H9 (cell line): ENCODE measurements at regions not wholly inside any gene's neighbourhood (a gene's known extent, or its start where the extent isn't known, plus 50 kb on each side); places are given as distances from the start of the nearest gene placed in this dataset.

Experiments used
- DNase-seq: peaks from one replicate; pipeline ENCODE4 v3.0.0-alpha.2; 2017
- H2AFZ ChIP-seq: one replicate; pipeline ENCODE4 v1.6.1; 2013; ENCODE audit warnings: mild to moderate bottlenecking, low read length, control low read depth, moderate library complexity
- H2AK5ac ChIP-seq: 2 replicates; pipeline ENCODE4 v1.6.1; 2013; ENCODE audit warnings: low read length, control low read depth, mixed read lengths; ENCODE audit not compliant: insufficient read length
- H2BK120ac ChIP-seq: one replicate; pipeline ENCODE4 v1.6.1; 2013; ENCODE audit warnings: low read depth, mild to moderate bottlenecking, low read length, control low read depth, inconsistent platforms; ENCODE audit not compliant: poor library complexity, severe bottlenecking
- H2BK12ac ChIP-seq: 2 replicates; pipeline ENCODE4 v1.6.1; 2013; ENCODE audit warnings: low read length, control low read depth, mixed read lengths, low read depth; ENCODE audit not compliant: insufficient read length
- H2BK15ac ChIP-seq: 2 replicates; pipeline ENCODE4 v1.6.1; 2013; ENCODE audit warnings: low read depth, low read length, control low read depth
- H2BK20ac ChIP-seq: one replicate; pipeline ENCODE4 v1.6.1; 2013; ENCODE audit warnings: low read depth, mild to moderate bottlenecking, low read length, control low read depth, inconsistent platforms; ENCODE audit not compliant: poor library complexity, severe bottlenecking
- H2BK5ac ChIP-seq: 2 replicates; pipeline ENCODE4 v1.6.1; 2013; ENCODE audit warnings: low read length, control low read depth, mixed read lengths; ENCODE audit not compliant: insufficient read length
- H3K14ac ChIP-seq: 2 replicates; pipeline ENCODE4 v1.6.1; 2013; ENCODE audit warnings: low read length, control low read depth; ENCODE audit not compliant: insufficient read depth
- H3K18ac ChIP-seq: 2 replicates; pipeline ENCODE4 v1.6.1; 2013; ENCODE audit warnings: low read depth, mild to moderate bottlenecking, mixed read lengths, low read length, control low read depth; ENCODE audit not compliant: insufficient read length
- H3K23ac ChIP-seq: 2 replicates; pipeline ENCODE4 v1.6.1; 2013; ENCODE audit warnings: low read length, control low read depth, mixed read lengths, low read depth; ENCODE audit not compliant: insufficient read length
- H3K23me2 ChIP-seq: 2 replicates; pipeline ENCODE4 v1.6.1; 2013; ENCODE audit warnings: low read depth, mild to moderate bottlenecking, mixed read lengths, low read length, control low read depth; ENCODE audit not compliant: insufficient read length, poor library complexity, severe bottlenecking
- H3K27ac ChIP-seq: 2 replicates; pipeline ENCODE4 v1.5.1; 2013; ENCODE audit warnings: low read length, control low read depth, mixed read lengths, low read depth; ENCODE audit not compliant: insufficient read length
- H3K27me3 ChIP-seq: 2 replicates; pipeline ENCODE4 v1.6.1; 2013; ENCODE audit warnings: low read length, control low read depth, inconsistent platforms; ENCODE audit not compliant: insufficient read depth
- H3K4ac ChIP-seq: 2 replicates; pipeline ENCODE4 v1.6.1; 2013; ENCODE audit warnings: low read depth, mild to moderate bottlenecking, control low read depth, inconsistent platforms, low read length, moderate library complexity
- H3K4me1 ChIP-seq: 2 replicates; pipeline ENCODE4 v1.6.1; 2013; ENCODE audit warnings: low read length, control low read depth, inconsistent platforms; ENCODE audit not compliant: insufficient read depth
- H3K4me2 ChIP-seq: 2 replicates; pipeline ENCODE4 v1.6.1; 2013; ENCODE audit warnings: low read length, control low read depth, mixed read lengths; ENCODE audit not compliant: insufficient read length, insufficient read depth
- H3K56ac ChIP-seq: 2 replicates; pipeline ENCODE4 v1.6.1; 2013; ENCODE audit warnings: low read depth, mild to moderate bottlenecking, mixed read lengths, low read length, control low read depth; ENCODE audit not compliant: insufficient read length
- H3K79me1 ChIP-seq: 2 replicates; pipeline ENCODE4 v1.6.1; 2013; ENCODE audit warnings: low read depth, mild to moderate bottlenecking, moderate library complexity, low read length, control low read depth, inconsistent platforms; ENCODE audit not compliant: insufficient read depth, poor library complexity, severe bottlenecking
- H3K79me2 ChIP-seq: 2 replicates; pipeline ENCODE4 v1.6.1; 2013; ENCODE audit warnings: low read length, control low read depth, inconsistent platforms; ENCODE audit not compliant: insufficient read depth
- H3K9ac ChIP-seq: 2 replicates; pipeline ENCODE4 v1.6.1; 2013; ENCODE audit warnings: low read length, control low read depth, mixed read lengths; ENCODE audit not compliant: insufficient read length; ENCODE audit errors: extremely low read depth
- H3K9me3 ChIP-seq: one replicate; pipeline ENCODE4 v1.6.1; 2013; ENCODE audit warnings: low read depth, low read length, inconsistent platforms; ENCODE audit not compliant: control insufficient read depth
- H3T11ph ChIP-seq: one replicate; pipeline ENCODE4 v1.6.1; 2013; ENCODE audit warnings: mild to moderate bottlenecking, low read length, control low read depth, inconsistent platforms
- H4K20me1 ChIP-seq: one replicate; pipeline ENCODE4 v1.6.1; 2013; ENCODE audit not compliant: control insufficient read depth, insufficient read length, insufficient read depth
- H4K5ac ChIP-seq: 2 replicates; pipeline ENCODE4 v1.6.1; 2013; ENCODE audit warnings: low read depth, mild to moderate bottlenecking, mixed read lengths, low read length, control low read depth; ENCODE audit not compliant: insufficient read length
- H4K8ac ChIP-seq: replicated peaks from 2 replicates; pipeline ENCODE4 v1.6.1; 2013; ENCODE audit warnings: low read length, control low read depth, mixed read lengths, low read depth; ENCODE audit not compliant: insufficient read length
- H4K91ac ChIP-seq: 2 replicates; pipeline ENCODE4 v1.6.1; 2013; ENCODE audit warnings: low read depth, mild to moderate bottlenecking, moderate library complexity, mixed read lengths, low read length, control low read depth; ENCODE audit not compliant: insufficient read length
- H3K27ac Mint-ChIP-seq, 3 experiments: 2 replicates in 2 of 3; 3 replicates in 1 of 3; pipeline ENCODE4 v1.8.0; 2020 to 2021; ENCODE audit warnings: mixed read lengths in 3 of 3, mild to moderate bottlenecking in 1 of 3, moderate library complexity in 1 of 3
- H3K27me3 Mint-ChIP-seq: 2 replicates; pipeline ENCODE4 v1.8.0; 2021; ENCODE audit warnings: low read depth, mild to moderate bottlenecking, moderate library complexity, mixed read lengths
- H3K36me3 Mint-ChIP-seq, 3 experiments: 2 replicates in 2 of 3; 3 replicates in 1 of 3; pipeline ENCODE4 v1.8.0; 2020 to 2021; ENCODE audit warnings: low read depth in 3 of 3, mixed read lengths in 3 of 3; ENCODE audit not compliant: insufficient read depth in 1 of 3
- H3K4me1 Mint-ChIP-seq, 2 experiments: 2 replicates each; pipeline ENCODE4 v1.8.0; 2020; ENCODE audit warnings: mixed read lengths in 2 of 2
- H3K4me3 Mint-ChIP-seq, 2 experiments: 2 replicates in 1 of 2; 3 replicates in 1 of 2; pipeline ENCODE4 v1.8.0; 2020 to 2021; ENCODE audit warnings: mild to moderate bottlenecking in 2 of 2, mixed read lengths in 2 of 2, moderate library complexity in 1 of 2
- H3K9me3 Mint-ChIP-seq, 2 experiments: 2 replicates in 1 of 2; 3 replicates in 1 of 2; pipeline ENCODE4 v1.8.0; 2020; ENCODE audit warnings: mild to moderate bottlenecking in 2 of 2, mixed read lengths in 2 of 2, moderate library complexity in 1 of 2
- CTCF ChIP-seq: fragments of 200-600 bp; sonication (generic); conservative IDR thresholded peaks from 3 replicates; pipeline ENCODE4 v1.8.0; 2021; ENCODE audit warnings: antibody characterized with exemption, mild to moderate bottlenecking
- WGBS: extraction: QIAGEN DNeasy Blood & Tissue Kit; methylation state at CpG from one replicate; pipeline ENCODE4 v1.1.7; 2013; ENCODE audit warnings: missing lambda C conversion rate, low lambda C conversion rate, mixed read lengths; ENCODE audit not compliant: insufficient read length; ENCODE audit errors: extremely low coverage; 5-methylcytosine and 5-hydroxymethylcytosine counted together

- H2AFZ ChIP-seq = no peak overlapping the region
- H3K18ac ChIP-seq = no peak overlapping the region
- Mint-ChIP-seq H3K36me3 (peaks cover 0 to 1% (median 0%) of the 10 kb centered on the region in 3 experiments; a peak in 1 of 7 replicates), H3K27me3 (peaks cover under 1% of the 10 kb centered on the region), H3K4me3 (no peak overlapping the region), H3K4me1 (no peaks in the 10 kb centered on the region), H3K27ac (no peak overlapping the region), H3K9me3 (peaks cover 0 to 1% of the 10 kb centered on the region in 2 experiments; a peak in 2 of 5 replicates)
- H3K27ac ChIP-seq = no peak overlapping the region
- no peak overlapping the region for H4K8ac ChIP-seq
- no peak overlapping the region for H2BK5ac ChIP-seq
- no peak overlapping the region for H3K14ac ChIP-seq
- no peak overlapping the region for H2BK20ac ChIP-seq
- H3T11ph ChIP-seq = no peak overlapping the region
- no peak for DNase-seq
- no peak overlapping the region for H2BK12ac ChIP-seq
- no peak overlapping the region for H3K23ac ChIP-seq
- H3K56ac ChIP-seq = no peak overlapping the region
- no peak overlapping the region for H4K91ac ChIP-seq
- no peak overlapping the region for H3K9ac ChIP-seq
- no peaks in the 10 kb centered on the region for H4K20me1 ChIP-seq
- H2BK120ac ChIP-seq = no peak overlapping the region
- no peak overlapping the region for H4K5ac ChIP-seq
- no peak overlapping the region for H2AK5ac ChIP-seq
- H3K27me3 ChIP-seq = no peaks in the 10 kb centered on the region
- H3K4me1 ChIP-seq = no peaks in the 10 kb centered on the region
- H3K4ac ChIP-seq = no peak overlapping the region
- H3K79me2 ChIP-seq = no peaks in the 10 kb centered on the region
- no peaks in the 10 kb centered on the region for H3K9me3 ChIP-seq
- WGBS = no CpG with 5 or more reads among the region's 3 CpGs
- no peak overlapping the region for H3K4me2 ChIP-seq
- H3K79me1 ChIP-seq = no peaks in the 10 kb centered on the region
- H3K23me2 ChIP-seq = no peaks in the 10 kb centered on the region
- H2BK15ac ChIP-seq = no peak overlapping the region
- no peak for TF ChIP-seq CTCF
These were observed 163.1 kb upstream of the GDF10 start for GRCh38 chr10:47136866-47137265.
